HG03095 (cell line): ENCODE measurements at regions not wholly inside any gene's neighbourhood (a gene's known extent, or its start where the extent isn't known, plus 50 kb on each side); places are given as distances from the start of the nearest gene placed in this dataset.
A peak's percentile ranks its signal among the peaks of the same experiment; 100 is the strongest.
"Not testable (repeated sequence)": the region's sequence is repeated elsewhere in the genome, so short reads cannot be mapped to it uniquely, and the experiment has no call there.

Source experiments
- ATAC-seq: cut with Tn5 transposase; IDR thresholded peaks from one replicate; pipeline ENCODE4 v1.9.1; 2021; ENCODE audit warnings: moderate library complexity; ENCODE audit not compliant: unreplicated experiment

- ATAC-seq = no peak
Measured at GRCh38 chr5:174998131-174998730, 273.8 kb downstream of the MSX2 start.

- no peak for ATAC-seq
Measured at GRCh38 chr5:174997688-174998087, 273.3 kb downstream of the MSX2 start.

- ATAC-seq = no peak
Measured at GRCh38 chr5:174996941-174997340, 272.6 kb downstream of the MSX2 start.

GRCh38 chr5:174995827-174996226, 271.4 kb downstream of the MSX2 start:
- ATAC-seq = no peak

GRCh38 chr5:174991847-174992246, 267.5 kb downstream of the MSX2 start:
- no peak for ATAC-seq

GRCh38 chr5:174990909-174991308, 266.5 kb downstream of the MSX2 start:
- no peak for ATAC-seq

- no peak for ATAC-seq
Measured at GRCh38 chr5:174987443-174988012, 263.1 kb downstream of the MSX2 start.

- no peak for ATAC-seq
Measured at GRCh38 chr5:174984863-174985262, 260.5 kb downstream of the MSX2 start.

GRCh38 chr5:174982485-174982884, 258.1 kb downstream of the MSX2 start:
- ATAC-seq = no peak

GRCh38 chr5:174981416-174981815, 257.0 kb downstream of the MSX2 start:
- ATAC-seq = no peak

- ATAC-seq = no peak
Measured at GRCh38 chr5:174980952-174981351, 256.6 kb downstream of the MSX2 start.

- no peak for ATAC-seq
Measured at GRCh38 chr5:174972291-174972690, 247.9 kb downstream of the MSX2 start.

- ATAC-seq = no peak
Measured at GRCh38 chr5:174971210-174971609, 246.8 kb downstream of the MSX2 start.

GRCh38 chr5:174970502-174970901, 246.1 kb downstream of the MSX2 start:
- ATAC-seq = no peak

- ATAC-seq = no peak
Measured at GRCh38 chr5:174953871-174954270, 229.5 kb downstream of the MSX2 start.

GRCh38 chr5:174951151-174951780, 226.9 kb downstream of the MSX2 start:
- ATAC-seq = peak; percentile 65

GRCh38 chr5:174947548-174947947, 223.2 kb downstream of the MSX2 start:
- ATAC-seq = no peak

GRCh38 chr5:174945853-174946252, 221.5 kb downstream of the MSX2 start:
- ATAC-seq = no peak

GRCh38 chr5:174943785-174944184, 219.4 kb downstream of the MSX2 start:
- no peak for ATAC-seq

GRCh38 chr5:174943002-174943401, 218.6 kb downstream of the MSX2 start:
- ATAC-seq = not testable (repeated sequence)

- ATAC-seq = no peak
Measured at GRCh38 chr5:174937201-174938123, 213.1 kb downstream of the MSX2 start.
